GM18511 (cell line): ENCODE measurements at regions not wholly inside any gene's neighbourhood (a gene's known extent, or its start where the extent isn't known, plus 50 kb on each side); places are given as distances from the start of the nearest gene placed in this dataset.

ENCODE experiments used
- ATAC-seq: cut with Tn5 transposase; IDR thresholded peaks from one replicate; pipeline ENCODE4 v1.9.1; 2021; ENCODE audit warnings: mild to moderate bottlenecking, moderate library complexity; ENCODE audit not compliant: unreplicated experiment

DNA sequence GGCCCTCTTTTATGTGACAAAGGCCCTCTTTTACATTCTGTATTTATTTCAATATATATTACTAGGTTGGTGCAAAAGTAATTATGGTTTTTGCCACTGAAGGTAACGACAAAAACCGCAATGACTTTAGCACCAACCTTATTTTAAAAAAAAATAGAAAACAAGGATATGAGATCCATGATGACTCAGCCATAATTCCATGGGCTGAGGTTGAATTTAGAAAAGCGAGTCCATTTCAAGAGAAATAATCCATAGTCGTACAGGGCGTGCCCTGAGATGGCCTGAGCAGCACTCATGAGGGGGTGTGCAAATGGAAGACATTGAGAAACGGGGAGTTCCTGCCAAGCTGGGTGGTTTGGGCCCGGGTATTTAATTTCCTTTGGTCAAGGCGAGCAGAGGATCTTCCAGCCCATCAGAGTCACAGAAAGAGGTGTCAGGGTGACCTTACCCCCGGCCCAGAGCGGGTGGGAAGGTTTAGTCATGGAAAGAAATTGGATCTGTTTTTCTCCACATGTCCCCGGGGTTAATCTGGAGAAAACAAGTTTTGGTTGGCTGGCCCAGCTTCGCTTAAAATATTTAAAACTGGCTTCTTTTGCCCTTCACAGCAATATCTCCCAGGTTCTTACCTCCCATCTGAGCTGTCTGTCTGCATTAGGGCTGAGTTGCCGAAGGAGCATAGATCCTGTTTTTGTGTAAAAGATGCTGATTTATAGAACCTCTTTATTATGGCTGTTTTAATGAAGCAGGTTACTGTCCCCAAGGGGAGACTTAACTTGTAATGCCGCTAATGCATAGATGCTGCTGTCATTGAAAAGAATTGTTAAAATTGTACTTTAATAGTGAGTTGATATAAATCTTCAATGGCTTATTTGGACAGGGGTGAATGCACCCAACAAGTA is 255.6 kb downstream of the PREX1 start:
- ATAC-seq, result no peak

DNA sequence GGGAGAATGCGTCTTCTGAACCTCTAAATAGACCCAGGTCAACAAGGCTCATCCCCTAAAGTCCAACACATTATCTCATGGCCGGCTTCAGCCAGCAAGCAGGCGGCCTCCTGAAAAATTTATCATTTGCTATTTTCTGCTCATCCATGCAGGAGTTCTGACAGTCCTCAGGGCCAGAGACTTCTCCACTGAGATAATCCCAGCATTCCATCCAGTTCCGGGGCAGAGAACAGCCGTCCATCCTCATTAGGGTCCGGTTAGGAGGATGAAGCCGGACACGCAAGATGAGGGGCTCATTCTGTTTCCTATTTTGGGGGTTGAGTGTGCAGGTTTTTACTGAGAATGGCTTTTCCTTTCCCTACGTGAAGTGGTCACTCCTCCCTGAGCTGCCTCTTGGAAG is 258.1 kb downstream of the PREX1 start:
- no peak for ATAC-seq

DNA sequence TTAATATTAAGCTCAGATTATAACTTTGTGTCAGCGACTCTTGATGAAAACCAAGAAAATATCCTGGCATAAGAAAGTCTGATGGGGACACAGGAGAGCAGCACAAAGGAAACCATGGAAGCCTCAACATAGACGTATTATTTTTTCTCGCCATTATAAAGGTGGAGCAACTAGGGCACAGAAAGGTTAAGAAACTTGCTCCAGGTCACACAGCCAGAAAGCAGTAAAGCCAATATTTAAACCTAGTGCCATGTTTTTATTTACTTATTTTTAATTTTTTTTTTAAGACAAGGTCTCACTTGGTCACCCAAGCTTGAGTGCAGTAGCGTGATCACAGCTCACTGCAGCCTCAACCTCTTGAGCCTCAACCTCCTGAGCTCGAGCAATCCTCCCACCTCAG is 259.3 kb downstream of the PREX1 start:
- ATAC-seq, result no peak

DNA sequence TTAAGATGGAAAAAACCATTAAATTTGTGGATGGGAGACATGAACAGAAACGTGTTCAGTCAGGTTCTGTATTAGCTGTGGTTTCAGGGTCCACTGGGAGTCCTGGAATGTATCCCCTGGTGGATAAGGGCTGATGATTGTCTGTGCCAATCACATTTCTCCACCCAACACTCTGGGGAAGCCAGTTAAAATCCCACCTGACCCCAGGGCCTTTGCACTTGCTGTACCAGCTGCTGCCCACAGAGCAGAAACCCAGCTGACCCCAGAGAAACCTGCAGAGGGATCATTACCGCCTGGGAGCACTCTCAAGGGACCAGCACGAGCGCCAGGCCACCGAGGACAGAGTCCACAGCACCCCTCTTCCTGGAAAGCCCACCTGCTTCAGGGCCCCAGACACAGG is 260.7 kb downstream of the PREX1 start:
- no peak for ATAC-seq

DNA sequence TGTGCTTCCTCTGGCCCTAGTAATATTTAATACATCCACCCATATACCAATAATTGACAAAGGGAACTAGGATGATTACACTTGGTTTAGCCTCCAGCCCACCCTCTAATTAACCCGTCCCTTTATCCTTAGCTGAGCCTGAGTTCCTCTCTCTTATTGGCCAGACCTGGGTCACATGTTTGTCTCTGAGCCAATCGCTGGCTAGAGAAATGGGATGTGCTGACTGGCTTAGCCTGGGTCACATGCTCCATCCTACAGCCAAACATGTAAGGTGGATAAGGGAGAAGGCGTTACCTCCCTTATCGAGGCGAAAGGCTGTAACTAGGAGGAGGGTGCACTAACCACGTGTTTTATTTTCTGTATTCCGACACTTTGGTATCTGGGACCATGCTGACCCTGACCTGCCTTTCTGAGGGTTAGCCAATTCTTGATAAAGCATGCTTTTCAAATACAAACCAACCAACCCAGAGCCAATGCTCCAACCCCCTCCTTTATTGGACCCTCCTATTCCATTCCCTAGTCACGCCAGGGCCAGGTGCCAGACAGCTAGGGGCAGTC is 262.7 kb downstream of the PREX1 start:
- no peak for ATAC-seq

DNA sequence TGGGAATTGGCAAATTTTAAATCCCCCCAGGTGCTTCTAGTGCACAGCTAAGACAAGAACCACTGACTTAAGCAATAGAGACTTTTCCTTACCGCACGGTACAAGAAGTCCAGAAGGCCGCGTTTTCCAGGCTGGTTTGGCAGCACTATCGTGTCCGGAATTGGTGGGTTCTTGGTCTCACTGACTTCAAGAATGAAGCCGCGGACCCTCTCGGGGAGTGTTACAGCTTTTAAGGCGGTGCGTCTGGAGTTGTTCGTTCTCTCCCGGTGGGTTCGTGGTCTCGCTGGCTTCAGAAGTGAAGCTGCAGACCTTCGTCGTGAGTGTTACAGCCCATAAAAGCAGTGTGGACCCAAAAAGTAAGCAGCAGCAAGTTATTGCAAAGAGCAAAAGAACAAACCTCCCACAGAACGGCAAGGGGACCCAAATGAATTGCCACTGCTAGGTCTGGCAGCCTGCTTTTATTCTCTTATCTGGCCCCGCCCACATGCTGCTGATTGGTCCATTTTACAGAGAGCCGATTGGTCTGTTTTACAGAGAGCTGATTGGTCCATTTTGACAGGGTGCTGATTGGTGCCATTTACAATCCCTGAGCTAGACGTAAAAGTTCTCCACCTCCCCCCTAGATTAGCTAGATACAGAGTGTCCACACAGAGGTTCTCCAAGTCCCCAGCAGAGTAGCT is 264.5 kb downstream of the PREX1 start:
- no peak for ATAC-seq

DNA sequence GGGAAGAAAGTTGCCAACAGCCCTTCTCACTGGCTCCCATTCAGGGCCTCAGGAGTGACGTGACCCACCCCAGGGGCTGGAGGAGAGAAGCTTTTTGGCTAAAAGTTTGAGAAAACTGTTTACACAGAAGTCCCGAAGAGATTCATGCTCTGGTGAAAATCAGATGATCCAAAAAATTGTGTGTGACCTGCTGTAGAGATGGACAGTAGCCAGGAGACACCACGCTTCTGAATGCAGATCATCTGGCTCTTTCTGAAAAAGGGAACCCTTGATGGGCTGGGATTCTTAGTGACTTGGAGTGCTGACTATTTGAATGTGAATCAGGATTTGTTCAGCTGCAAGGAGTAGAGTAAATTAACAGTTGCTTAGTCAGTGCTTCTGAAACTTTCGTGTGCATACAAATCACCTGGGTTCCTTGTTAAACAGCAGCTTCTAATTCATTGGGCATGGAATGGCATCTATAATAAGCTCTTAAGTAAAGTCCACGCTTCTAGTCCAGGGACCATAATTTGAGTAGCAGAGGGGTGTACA is 265.1 kb downstream of the PREX1 start:
- ATAC-seq, result no peak

DNA sequence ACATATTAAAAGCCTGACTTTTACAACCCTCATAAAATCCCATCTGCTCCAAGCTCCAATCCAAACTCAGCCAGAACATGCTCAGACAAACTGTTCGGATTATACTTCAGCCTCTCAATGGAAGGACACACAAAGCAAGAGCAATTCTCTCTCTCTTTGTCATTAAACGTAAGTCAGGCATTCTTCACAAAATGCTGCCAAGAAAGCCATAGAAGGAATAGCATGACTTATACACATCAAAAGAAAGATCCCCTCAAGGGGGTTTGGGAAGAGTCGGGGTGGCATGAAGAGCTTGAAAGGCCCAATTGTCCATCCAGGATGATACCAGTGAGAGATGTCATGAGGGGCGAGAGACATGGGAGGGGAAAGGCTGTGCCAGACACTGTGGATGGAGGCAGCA is 268.9 kb downstream of the PREX1 start:
- no peak for ATAC-seq

DNA sequence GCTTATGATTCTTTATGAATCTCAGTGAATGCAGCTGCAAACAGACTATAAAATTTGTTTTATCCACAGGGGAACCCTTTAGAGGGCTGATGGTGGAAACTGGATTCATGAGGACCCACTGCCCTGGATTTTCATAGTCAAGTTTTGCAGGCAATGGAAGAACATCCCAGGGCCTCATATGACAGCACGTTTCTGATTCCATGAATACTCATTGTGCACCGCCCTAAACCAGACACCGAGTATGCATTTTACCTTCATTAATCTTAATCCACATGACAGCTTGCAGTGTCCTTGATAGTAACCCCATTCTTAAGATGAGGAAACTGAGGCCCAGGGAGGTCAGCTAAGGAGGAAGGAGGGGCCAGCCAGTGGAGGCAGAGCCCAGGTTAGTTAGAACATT is 270.4 kb downstream of the PREX1 start:
- ATAC-seq, result no peak

DNA sequence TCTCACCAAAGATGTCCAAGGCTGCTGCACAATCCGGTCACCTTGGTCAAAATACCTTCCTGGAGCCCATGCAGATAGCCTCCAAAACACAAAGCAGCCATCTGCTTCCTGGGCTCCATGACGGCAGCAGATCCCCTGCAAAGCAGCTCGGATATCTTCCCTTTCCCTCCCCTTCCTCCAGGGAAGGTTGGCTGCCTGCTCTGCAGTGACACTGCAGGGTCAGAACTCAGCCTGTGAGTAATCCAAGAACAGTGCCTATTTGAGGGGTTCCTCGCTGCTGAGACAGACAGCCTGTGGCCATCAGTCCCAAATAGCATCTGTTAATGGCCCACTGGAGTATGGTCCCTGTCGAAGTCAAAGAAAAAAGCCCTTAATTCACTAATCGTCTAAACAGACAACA is 270.8 kb downstream of the PREX1 start:
- ATAC-seq, result no peak

DNA sequence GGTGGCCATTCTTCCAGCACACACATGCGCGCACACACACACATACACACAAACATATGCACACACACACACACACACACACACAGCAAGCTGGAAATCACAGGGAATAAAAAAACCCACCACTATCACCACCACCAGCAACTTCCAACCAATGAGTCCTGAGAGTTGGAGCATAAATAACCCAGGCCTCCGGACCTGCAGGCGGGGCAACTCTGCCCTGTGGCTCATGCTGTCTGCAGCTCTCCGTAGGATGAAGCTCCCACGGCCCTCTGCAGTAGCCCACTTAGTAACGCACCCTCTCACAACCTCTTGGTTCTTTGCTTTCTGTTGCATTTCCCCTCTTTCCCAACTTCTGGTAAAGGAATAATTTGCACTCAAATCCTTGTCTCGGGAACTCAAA is 275.2 kb downstream of the PREX1 start:
- ATAC-seq, result no peak

DNA sequence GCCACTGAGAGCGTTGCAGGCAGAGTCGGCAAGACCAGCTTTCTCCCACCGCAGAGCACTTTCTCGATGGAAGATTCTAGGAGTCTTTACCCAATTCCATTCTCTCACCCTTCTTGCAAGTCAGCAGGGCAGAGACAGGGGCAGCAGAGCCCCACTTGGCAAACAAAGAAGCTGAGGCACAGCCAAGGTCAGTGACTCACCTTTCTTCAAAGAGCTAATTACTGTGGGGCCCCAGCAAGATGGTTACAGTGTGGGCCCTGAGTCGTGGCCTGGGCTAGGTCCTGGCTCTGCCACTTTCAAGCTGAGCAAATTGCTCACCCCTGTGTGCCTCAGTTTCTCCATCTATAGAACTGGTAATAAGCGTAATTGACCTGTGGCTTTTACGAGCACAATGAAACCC is 277.0 kb downstream of the PREX1 start:
- no peak for ATAC-seq

DNA sequence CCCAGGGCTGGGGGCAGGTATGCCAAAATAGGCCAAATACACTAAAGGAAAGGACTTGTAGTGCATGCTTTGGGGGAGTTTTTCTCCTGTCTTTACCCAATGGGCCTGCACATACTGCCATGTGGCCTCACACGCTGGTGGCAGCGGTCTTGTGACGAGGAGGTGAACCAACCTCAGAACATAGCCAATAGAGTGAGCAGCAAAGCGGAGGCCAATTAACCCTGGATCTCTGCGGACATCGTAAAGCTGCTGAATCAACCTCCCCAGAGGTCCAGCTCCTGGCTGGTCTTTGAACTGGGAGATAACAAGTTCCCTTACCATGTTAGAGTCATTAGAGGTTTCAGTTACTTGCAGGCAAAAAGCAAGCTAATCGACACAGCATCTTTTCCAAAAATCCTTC is 280.1 kb downstream of the PREX1 start:
- no peak for ATAC-seq

DNA sequence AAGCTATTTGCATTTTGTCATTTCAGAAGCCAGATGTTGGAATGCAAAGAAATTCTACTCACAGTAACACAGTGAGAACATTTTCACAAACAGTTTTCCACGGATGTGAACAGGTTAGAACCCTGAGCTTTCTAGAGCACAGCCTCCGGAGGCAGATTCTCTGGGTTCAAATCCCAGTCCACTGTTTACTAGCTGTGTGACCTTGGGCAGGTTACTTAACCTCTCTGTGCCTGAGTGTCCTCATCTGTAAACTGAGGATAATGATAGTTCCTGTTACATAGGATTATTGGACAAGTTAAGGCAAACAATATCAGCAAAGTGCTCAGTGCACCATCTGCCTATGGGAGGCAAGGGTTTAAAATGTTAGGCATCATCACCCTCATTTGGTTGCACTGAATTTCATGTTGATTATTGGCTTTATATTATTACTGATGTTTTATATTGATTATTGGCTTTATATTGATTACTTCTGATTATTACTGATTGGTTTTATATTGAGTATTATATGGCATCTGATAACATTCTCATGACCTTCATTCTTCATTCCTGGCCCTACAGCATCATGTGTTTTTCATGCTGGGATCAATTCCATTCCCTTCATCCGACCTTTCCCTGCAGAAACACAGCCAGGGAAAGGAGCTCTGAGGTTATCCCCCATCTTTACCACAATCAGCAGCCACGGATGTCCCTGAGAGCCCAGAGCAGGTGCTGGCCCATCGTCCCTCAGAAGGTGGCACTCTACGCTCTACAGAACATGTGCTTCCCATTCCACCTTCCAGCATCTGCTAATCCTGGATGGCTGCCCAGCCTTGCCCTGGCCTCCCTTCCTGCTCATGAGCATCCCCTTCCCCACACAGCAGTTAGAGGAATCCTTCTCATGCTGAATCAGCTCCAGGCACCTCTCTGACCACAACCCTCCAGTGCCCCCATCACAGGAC is 283.1 kb downstream of the PREX1 start:
- no peak for ATAC-seq

DNA sequence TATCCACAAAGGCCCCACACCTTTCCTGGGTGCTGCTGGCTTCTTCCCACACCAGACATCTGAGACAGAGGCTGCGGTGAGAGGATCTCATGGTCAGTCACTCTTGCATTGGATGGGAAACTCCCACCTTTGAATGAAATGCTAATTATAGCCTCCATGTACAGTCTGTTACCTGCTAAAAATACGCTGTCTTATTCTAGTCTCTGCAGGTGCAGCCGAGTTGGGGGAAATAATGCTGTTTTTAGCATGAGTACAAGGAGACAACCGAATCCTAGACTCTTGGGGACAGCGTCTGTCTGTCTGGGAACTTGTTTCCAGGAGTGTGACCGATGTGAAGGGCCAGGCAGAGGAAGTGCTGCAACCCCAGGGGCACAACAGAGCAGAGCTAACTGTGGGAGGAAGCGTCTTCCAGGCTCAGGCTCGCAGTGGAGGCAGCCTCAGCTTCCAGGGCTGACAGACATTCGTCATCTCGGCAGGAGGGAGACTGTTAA is 286.2 kb downstream of the PREX1 start:
- ATAC-seq, result peak; percentile 68

DNA sequence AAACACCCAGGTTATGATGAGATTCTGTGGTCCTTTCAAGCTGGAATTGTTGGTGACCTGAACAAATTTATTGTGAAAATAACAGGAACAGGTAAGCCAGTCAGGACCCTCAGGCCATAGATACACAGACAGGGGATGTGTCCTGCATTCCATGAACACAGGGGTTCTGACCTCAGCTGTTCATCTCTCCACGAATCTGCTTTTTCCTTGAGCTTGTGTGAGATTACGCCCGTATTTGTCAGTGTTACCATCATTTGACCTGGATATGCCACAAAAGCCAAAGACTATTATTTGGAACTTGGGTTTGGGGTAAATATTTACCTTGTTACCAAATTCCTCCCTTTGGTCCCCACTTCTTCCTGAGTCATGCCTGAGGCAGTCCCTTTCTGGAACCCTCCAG is 288.9 kb downstream of the PREX1 start:
- ATAC-seq, result no peak

DNA sequence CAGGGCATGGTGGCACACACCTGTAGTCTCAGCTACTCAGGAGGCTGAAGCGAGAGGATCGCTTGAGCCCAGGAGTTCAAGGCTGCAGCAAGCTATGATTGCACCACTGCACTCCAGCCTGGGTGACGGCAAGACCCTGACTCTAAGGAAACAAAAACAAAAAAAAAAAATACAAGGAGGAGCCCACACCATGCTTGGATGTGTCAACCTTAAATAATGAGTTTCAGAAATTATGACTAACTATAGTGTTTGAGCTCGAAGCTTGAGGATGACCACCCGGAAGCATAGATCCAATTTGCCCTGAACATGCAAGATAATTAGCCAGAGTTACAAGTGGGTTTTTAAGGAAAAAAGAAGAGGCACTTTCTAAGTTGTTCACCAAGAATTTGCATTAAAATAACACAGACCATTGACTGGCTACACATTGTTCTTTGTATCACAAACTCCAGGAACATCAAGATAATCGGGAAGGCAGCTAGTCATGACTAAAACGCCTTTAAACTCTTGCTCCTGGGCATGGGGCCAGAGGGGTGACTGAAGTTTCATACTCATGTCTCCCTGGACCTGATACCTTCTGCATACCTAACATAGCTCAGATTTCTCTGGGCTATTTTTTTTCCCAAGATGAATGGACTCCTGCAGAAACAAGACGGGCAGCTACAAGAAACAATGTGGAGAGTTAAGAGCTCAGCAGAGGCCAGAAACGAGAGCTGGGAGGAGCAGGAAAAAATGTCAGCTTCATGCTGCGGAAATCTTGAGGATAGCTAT is 289.6 kb downstream of the PREX1 start:
- ATAC-seq, result no peak

DNA sequence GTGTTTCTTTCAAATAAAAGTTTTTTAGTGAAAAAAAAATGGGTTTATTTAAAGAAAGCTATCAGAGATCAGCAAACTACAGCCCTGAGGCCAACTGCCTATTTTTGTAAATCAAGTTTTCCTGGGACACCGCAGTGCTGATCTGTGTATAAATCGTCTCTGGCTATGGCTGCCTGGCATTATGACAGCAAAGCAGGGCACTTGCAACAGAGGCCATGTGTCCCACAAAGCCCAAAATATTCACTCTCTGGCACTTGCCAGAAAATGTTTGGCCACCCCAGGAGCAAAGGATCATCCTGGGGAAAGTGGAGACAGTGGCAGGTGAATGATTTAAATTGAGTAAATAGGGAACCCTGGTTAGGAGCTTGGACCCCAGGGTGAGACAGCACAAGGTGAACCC is 291.6 kb downstream of the PREX1 start:
- ATAC-seq, result no peak

DNA sequence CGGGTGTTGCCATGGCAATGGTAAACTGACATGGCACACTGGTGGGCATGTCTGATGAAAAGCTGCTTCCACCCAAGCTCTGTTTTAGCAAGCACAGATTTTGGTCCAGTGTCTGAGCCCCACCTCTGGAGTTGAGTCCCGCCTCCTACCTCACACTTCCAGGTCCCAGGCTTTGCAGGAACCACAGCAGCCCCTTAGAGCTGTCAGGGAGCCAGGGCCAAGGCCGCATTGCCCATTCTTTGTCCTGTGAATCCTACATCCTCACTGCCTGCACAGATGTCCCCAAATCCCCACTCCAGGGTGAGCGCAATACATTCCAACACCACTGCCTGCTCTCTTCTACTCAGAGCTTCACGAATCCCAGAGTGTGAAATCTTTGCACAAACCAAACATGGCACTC is 292.2 kb downstream of the PREX1 start:
- no peak for ATAC-seq

DNA sequence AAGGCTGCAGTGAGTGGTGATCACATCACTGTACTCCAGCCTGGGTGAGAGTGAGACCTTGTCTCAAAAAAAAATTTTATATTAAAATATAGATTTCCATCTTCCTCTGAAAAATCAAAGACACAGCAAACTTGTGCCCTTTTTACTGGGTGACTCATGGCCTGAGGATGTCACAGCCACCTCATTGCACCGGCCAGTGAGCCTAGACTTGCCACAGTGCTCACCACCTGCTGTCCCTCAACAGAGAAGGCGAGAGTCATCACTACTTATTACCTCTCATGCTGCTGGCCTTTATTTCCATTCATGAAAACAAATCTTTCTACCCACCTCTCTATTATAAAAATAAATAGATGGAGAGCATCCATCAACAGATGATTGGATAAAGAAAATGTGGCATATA is 295.8 kb downstream of the PREX1 start:
- ATAC-seq, result no peak
